Type B pancreatic cell (in vitro differentiated cells): ENCODE measurements at regions not wholly inside any gene's neighbourhood (a gene's known extent, or its start where the extent isn't known, plus 50 kb on each side); places are given as distances from the start of the nearest gene placed in this dataset.

Experiments
- DNase-seq: peaks from one replicate; pipeline ENCODE4 v3.0.0; 2021; ENCODE audit warnings: mixed read lengths; ENCODE audit not compliant: unreplicated experiment; ENCODE audit errors: extremely low spot score
- H3K27ac Mint-ChIP-seq: 2 replicates; pipeline ENCODE4 v1.8.0; 2021; ENCODE audit warnings: mild to moderate bottlenecking, mixed read lengths
- H3K27me3 Mint-ChIP-seq: 2 replicates; pipeline ENCODE4 v1.8.0; 2021; ENCODE audit warnings: mixed read lengths
- H3K36me3 Mint-ChIP-seq: 2 replicates; pipeline ENCODE4 v1.8.0; 2021; ENCODE audit warnings: mixed read lengths
- H3K4me1 Mint-ChIP-seq: one replicate; pipeline ENCODE4 v1.8.0; 2021; ENCODE audit warnings: mixed read lengths; ENCODE audit not compliant: unreplicated experiment
- H3K4me3 Mint-ChIP-seq: 2 replicates; pipeline ENCODE4 v1.8.0; 2021; ENCODE audit warnings: mild to moderate bottlenecking, mixed read lengths
- H3K9me3 Mint-ChIP-seq: 2 replicates; pipeline ENCODE4 v1.8.0; 2021; ENCODE audit warnings: mixed read lengths
- TF ChIP-seq, protein P1 (sequence below): fragments of 200-600 bp; sonication (generic); conservative IDR thresholded peaks from 2 replicates; pipeline ENCODE4 v1.5.0; 2021; ENCODE audit warnings: antibody characterized with exemption, mild to moderate bottlenecking

DNA sequence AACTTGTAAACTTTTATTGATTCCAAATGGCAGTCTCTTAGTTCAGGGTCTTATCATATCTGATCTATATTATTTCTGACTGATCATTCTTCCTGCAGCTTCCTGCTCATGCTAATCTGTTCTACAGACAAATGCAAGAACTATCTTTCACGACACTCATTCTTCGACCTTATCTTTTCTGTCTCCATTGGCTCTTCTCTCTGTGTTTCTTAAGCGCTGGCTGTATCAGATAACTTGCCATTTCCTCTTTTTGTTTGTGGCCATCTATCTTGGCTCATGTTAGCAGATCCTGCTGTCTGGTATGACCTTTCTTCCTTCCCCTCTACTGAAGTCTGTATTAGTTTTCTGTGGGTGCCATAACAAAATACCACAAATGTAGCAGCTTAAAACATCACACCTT lies 230.5 kb upstream of the PUDP start:
- no peak overlapping the region for H3K27ac Mint-ChIP-seq
- H3K36me3 Mint-ChIP-seq: no peaks in the 10 kb centered on the region
- H3K4me3 Mint-ChIP-seq: no peak overlapping the region
- H3K4me1 Mint-ChIP-seq: no peaks in the 10 kb centered on the region
- DNase-seq: no peak
- peaks cover 5% of the 10 kb centered on the region for H3K9me3 Mint-ChIP-seq
- TF ChIP-seq, protein P1, sequence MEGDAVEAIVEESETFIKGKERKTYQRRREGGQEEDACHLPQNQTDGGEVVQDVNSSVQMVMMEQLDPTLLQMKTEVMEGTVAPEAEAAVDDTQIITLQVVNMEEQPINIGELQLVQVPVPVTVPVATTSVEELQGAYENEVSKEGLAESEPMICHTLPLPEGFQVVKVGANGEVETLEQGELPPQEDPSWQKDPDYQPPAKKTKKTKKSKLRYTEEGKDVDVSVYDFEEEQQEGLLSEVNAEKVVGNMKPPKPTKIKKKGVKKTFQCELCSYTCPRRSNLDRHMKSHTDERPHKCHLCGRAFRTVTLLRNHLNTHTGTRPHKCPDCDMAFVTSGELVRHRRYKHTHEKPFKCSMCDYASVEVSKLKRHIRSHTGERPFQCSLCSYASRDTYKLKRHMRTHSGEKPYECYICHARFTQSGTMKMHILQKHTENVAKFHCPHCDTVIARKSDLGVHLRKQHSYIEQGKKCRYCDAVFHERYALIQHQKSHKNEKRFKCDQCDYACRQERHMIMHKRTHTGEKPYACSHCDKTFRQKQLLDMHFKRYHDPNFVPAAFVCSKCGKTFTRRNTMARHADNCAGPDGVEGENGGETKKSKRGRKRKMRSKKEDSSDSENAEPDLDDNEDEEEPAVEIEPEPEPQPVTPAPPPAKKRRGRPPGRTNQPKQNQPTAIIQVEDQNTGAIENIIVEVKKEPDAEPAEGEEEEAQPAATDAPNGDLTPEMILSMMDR: no peak
- no peaks in the 10 kb centered on the region for H3K27me3 Mint-ChIP-seq

DNA sequence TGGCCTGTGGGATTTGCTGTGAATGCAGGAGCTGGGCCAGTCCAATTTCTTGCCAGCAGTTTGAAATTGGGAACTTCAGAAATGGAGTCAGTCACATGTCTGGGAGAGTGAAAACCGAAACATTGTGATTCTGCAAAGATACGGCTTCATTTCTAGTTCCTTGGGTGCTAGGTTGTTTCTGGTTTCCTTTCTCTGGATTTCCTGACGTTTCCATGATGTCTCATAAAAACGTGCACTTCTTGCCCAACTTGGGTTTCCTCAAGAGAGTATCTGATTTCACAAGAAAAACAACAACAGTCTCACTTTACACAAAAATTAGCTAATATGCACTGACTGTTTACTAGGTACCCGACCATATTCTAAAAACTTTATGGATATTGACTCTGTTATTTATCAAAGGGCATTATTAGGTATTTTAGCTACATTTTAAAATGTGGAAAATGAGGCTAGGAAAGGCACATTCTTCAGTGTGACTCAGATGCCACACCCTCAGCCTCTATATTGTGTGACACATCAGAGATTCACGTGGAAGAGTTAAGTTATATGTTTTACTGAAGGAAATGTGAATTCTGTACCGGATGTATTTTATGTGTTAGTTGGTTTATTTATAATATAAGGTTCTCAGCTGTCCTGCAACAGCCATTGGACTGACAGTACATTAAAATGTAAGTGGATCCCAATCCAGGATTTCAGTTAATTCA lies 225.0 kb upstream of the PUDP start:
- Mint-ChIP-seq H3K4me1 (no peaks in the 10 kb centered on the region), H3K27me3 (no peaks in the 10 kb centered on the region), H3K27ac (peak overlapping the region; percentile 67), H3K9me3 (peaks cover 15% of the 10 kb centered on the region), H3K4me3 (no peak overlapping the region), H3K36me3 (no peaks in the 10 kb centered on the region)
- TF ChIP-seq, protein P1: no peak
- DNase-seq: no peak

GRCh38 chrX:7362111-7362510 lies 214.2 kb upstream of the PUDP start:
- Mint-ChIP-seq H3K27me3 (no peaks in the 10 kb centered on the region), H3K9me3 (no peaks in the 10 kb centered on the region), H3K27ac (no peak overlapping the region), H3K36me3 (no peaks in the 10 kb centered on the region), H3K4me1 (no peaks in the 10 kb centered on the region), H3K4me3 (no peak overlapping the region)
- no peak for DNase-seq
- TF ChIP-seq, protein P1: peak; percentile 20

DNA sequence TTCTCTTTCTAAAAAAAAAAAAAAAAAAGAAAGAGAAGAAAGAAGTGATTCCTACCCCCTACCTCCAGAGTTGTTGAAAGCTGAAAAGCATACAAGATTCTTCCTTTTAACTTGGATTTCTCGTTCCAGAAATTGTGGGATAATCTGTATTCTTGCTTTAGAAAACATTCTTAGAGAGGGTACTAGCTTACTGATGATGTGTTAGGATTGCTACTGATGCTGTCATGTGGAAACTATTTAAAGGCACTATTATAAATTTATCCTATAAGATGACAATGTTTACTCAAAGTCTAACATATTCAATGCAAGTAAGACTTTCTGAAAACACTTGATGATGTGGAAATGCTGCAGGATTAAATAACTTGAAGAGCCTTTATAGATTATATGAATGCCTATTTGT lies 204.0 kb upstream of the PUDP start:
- Mint-ChIP-seq H3K27ac (no peak overlapping the region), H3K9me3 (no peaks in the 10 kb centered on the region), H3K4me1 (no peaks in the 10 kb centered on the region), H3K36me3 (peaks cover 9% of the 10 kb centered on the region), H3K27me3 (no peaks in the 10 kb centered on the region), H3K4me3 (no peak overlapping the region)
- DNase-seq: no peak
- TF ChIP-seq, protein P1: no peak

DNA sequence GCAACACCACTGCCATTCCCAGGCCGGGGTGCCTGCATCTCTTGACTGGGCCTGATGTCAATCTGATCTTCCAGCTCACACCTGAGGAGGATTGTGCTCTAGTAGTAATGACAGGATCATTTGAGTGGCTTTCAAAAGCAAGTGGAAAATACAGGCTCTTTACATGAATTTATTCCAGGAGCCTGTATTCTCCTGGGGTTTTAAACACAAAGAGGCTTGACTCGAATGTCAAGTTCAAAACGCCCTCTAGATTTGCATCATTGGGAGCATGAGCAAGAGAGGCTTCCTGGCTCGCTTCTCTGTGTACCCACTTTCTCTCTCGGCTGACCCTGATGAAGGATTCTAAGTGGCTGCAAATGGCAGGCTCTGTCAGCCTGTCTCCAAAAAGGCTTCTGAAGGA lies 199.5 kb upstream of the PUDP start:
- no peaks in the 10 kb centered on the region for H3K9me3 Mint-ChIP-seq

More for the DNA sequence above, 199.5 kb upstream of the PUDP start:
- H3K27ac Mint-ChIP-seq: no peak overlapping the region
- H3K4me3 Mint-ChIP-seq: no peak overlapping the region
- DNase-seq: no peak
- TF ChIP-seq, protein P1: no peak
- H3K4me1 Mint-ChIP-seq: no peaks in the 10 kb centered on the region
- H3K27me3 Mint-ChIP-seq: no peaks in the 10 kb centered on the region
- H3K36me3 Mint-ChIP-seq: peaks cover 9% of the 10 kb centered on the region
